ENCODE measurements at regions not wholly inside any gene's neighbourhood (a gene's known extent, or its start where the extent isn't known, plus 50 kb on each side); places are given as distances from the start of the nearest gene placed in this dataset.

- H3K9me3 ChIP-seq (ENCODE audit: control insufficient read depth in 2 of 2, low read length in 2 of 2), result no peaks in the 10 kb centered on the region
- H3K4me3 ChIP-seq (ENCODE audit: low read length in 2 of 2), result no peak overlapping the region
- no peaks in the 10 kb centered on the region for H3K27me3 ChIP-seq (ENCODE audit: control insufficient read depth in 2 of 2, insufficient read depth in 2 of 2, low read length in 2 of 2)
- no peak overlapping the region for H3K27ac ChIP-seq (ENCODE audit: low read depth in 2 of 2, low read length in 2 of 2)
- no peaks in the 10 kb centered on the region for H3K4me1 ChIP-seq (ENCODE audit: control insufficient read depth in 2 of 2, insufficient read depth in 2 of 2, low read length in 2 of 2)
- no peaks in the 10 kb centered on the region for H3K36me3 ChIP-seq (ENCODE audit: control insufficient read depth in 2 of 2, insufficient read depth in 2 of 2, low read length in 2 of 2)
- H3K9ac ChIP-seq (ENCODE audit: low read depth in 1 of 2, low read length in 2 of 2), result no peak overlapping the region
Observed at GRCh38 chr3:17969985-17970568, 227.6 kb upstream of the TBC1D5 start.

GRCh38 chr3:17969244-17969643, 226.8 kb upstream of the TBC1D5 start:
- H3K9ac ChIP-seq (ENCODE audit: low read depth in 1 of 2, low read length in 2 of 2), result no peak overlapping the region
- H3K9me3 ChIP-seq (ENCODE audit: control insufficient read depth in 2 of 2, low read length in 2 of 2), result no peaks in the 10 kb centered on the region
- H3K4me3 ChIP-seq (ENCODE audit: low read length in 2 of 2), result no peak overlapping the region
- no peaks in the 10 kb centered on the region for H3K27me3 ChIP-seq (ENCODE audit: control insufficient read depth in 2 of 2, insufficient read depth in 2 of 2, low read length in 2 of 2)
- H3K4me1 ChIP-seq (ENCODE audit: control insufficient read depth in 2 of 2, insufficient read depth in 2 of 2, low read length in 2 of 2), result no peaks in the 10 kb centered on the region
- H3K27ac ChIP-seq (ENCODE audit: low read depth in 2 of 2, low read length in 2 of 2), result no peak overlapping the region
- H3K36me3 ChIP-seq (ENCODE audit: control insufficient read depth in 2 of 2, insufficient read depth in 2 of 2, low read length in 2 of 2), result no peaks in the 10 kb centered on the region

GRCh38 chr3:17967953-17968607, 225.6 kb upstream of the TBC1D5 start:
- Histone ChIP-seq H3K36me3 (ENCODE audit: control insufficient read depth in 2 of 2, insufficient read depth in 2 of 2, low read length in 2 of 2) (no peaks in the 10 kb centered on the region), H3K27me3 (ENCODE audit: control insufficient read depth in 2 of 2, insufficient read depth in 2 of 2, low read length in 2 of 2) (no peaks in the 10 kb centered on the region), H3K4me1 (ENCODE audit: control insufficient read depth in 2 of 2, insufficient read depth in 2 of 2, low read length in 2 of 2) (no peaks in the 10 kb centered on the region), H3K9ac (ENCODE audit: low read depth in 1 of 2, low read length in 2 of 2) (no peak overlapping the region), H3K4me3 (ENCODE audit: low read length in 2 of 2) (no peak overlapping the region), H3K27ac (ENCODE audit: low read depth in 2 of 2, low read length in 2 of 2) (no peak overlapping the region), H3K9me3 (ENCODE audit: control insufficient read depth in 2 of 2, low read length in 2 of 2) (no peaks in the 10 kb centered on the region)

- Histone ChIP-seq H3K9ac (ENCODE audit: low read depth in 1 of 2, low read length in 2 of 2) (no peak overlapping the region), H3K9me3 (ENCODE audit: control insufficient read depth in 2 of 2, low read length in 2 of 2) (no peaks in the 10 kb centered on the region), H3K27me3 (ENCODE audit: control insufficient read depth in 2 of 2, insufficient read depth in 2 of 2, low read length in 2 of 2) (no peaks in the 10 kb centered on the region), H3K27ac (ENCODE audit: low read depth in 2 of 2, low read length in 2 of 2) (no peak overlapping the region), H3K36me3 (ENCODE audit: control insufficient read depth in 2 of 2, insufficient read depth in 2 of 2, low read length in 2 of 2) (no peaks in the 10 kb centered on the region), H3K4me3 (ENCODE audit: low read length in 2 of 2) (no peak overlapping the region), H3K4me1 (ENCODE audit: control insufficient read depth in 2 of 2, insufficient read depth in 2 of 2, low read length in 2 of 2) (no peaks in the 10 kb centered on the region)
Observed at GRCh38 chr3:17967111-17967510, 224.7 kb upstream of the TBC1D5 start.

GRCh38 chr3:17965331-17965730, 222.9 kb upstream of the TBC1D5 start:
- Histone ChIP-seq H3K36me3 (ENCODE audit: control insufficient read depth in 2 of 2, insufficient read depth in 2 of 2, low read length in 2 of 2) (no peaks in the 10 kb centered on the region), H3K27me3 (ENCODE audit: control insufficient read depth in 2 of 2, insufficient read depth in 2 of 2, low read length in 2 of 2) (no peaks in the 10 kb centered on the region), H3K27ac (ENCODE audit: low read depth in 2 of 2, low read length in 2 of 2) (no peak overlapping the region), H3K4me1 (ENCODE audit: control insufficient read depth in 2 of 2, insufficient read depth in 2 of 2, low read length in 2 of 2) (no peaks in the 10 kb centered on the region), H3K9ac (ENCODE audit: low read depth in 1 of 2, low read length in 2 of 2) (no peak overlapping the region), H3K4me3 (ENCODE audit: low read length in 2 of 2) (no peak overlapping the region), H3K9me3 (ENCODE audit: control insufficient read depth in 2 of 2, low read length in 2 of 2) (no peaks in the 10 kb centered on the region)

GRCh38 chr3:17964108-17964507, 221.7 kb upstream of the TBC1D5 start:
- no peaks in the 10 kb centered on the region for H3K9me3 ChIP-seq (ENCODE audit: control insufficient read depth in 2 of 2, low read length in 2 of 2)
- H3K4me1 ChIP-seq (ENCODE audit: control insufficient read depth in 2 of 2, insufficient read depth in 2 of 2, low read length in 2 of 2), result no peaks in the 10 kb centered on the region
- H3K27me3 ChIP-seq (ENCODE audit: control insufficient read depth in 2 of 2, insufficient read depth in 2 of 2, low read length in 2 of 2), result no peaks in the 10 kb centered on the region
- no peaks in the 10 kb centered on the region for H3K36me3 ChIP-seq (ENCODE audit: control insufficient read depth in 2 of 2, insufficient read depth in 2 of 2, low read length in 2 of 2)
- no peak overlapping the region for H3K9ac ChIP-seq (ENCODE audit: low read depth in 1 of 2, low read length in 2 of 2)
- no peak overlapping the region for H3K4me3 ChIP-seq (ENCODE audit: low read length in 2 of 2)
- H3K27ac ChIP-seq (ENCODE audit: low read depth in 2 of 2, low read length in 2 of 2), result no peak overlapping the region

- Histone ChIP-seq H3K27ac (ENCODE audit: low read depth in 2 of 2, low read length in 2 of 2) (no peak overlapping the region), H3K4me1 (ENCODE audit: control insufficient read depth in 2 of 2, insufficient read depth in 2 of 2, low read length in 2 of 2) (no peaks in the 10 kb centered on the region), H3K36me3 (ENCODE audit: control insufficient read depth in 2 of 2, insufficient read depth in 2 of 2, low read length in 2 of 2) (no peaks in the 10 kb centered on the region), H3K9me3 (ENCODE audit: control insufficient read depth in 2 of 2, low read length in 2 of 2) (no peaks in the 10 kb centered on the region), H3K4me3 (ENCODE audit: low read length in 2 of 2) (no peak overlapping the region), H3K27me3 (ENCODE audit: control insufficient read depth in 2 of 2, insufficient read depth in 2 of 2, low read length in 2 of 2) (no peaks in the 10 kb centered on the region), H3K9ac (ENCODE audit: low read depth in 1 of 2, low read length in 2 of 2) (no peak overlapping the region)
Observed at GRCh38 chr3:17955411-17955810, 213.0 kb upstream of the TBC1D5 start.

GRCh38 chr3:17954801-17955200, 212.4 kb upstream of the TBC1D5 start:
- no peaks in the 10 kb centered on the region for H3K4me1 ChIP-seq (ENCODE audit: control insufficient read depth in 2 of 2, insufficient read depth in 2 of 2, low read length in 2 of 2)

GRCh38 chr3:17951241-17951640, 208.8 kb upstream of the TBC1D5 start:
- Histone ChIP-seq H3K36me3 (ENCODE audit: control insufficient read depth in 2 of 2, insufficient read depth in 2 of 2, low read length in 2 of 2) (no peaks in the 10 kb centered on the region), H3K9me3 (ENCODE audit: control insufficient read depth in 2 of 2, low read length in 2 of 2) (no peaks in the 10 kb centered on the region), H3K9ac (ENCODE audit: low read depth in 1 of 2, low read length in 2 of 2) (no peak overlapping the region), H3K27me3 (ENCODE audit: control insufficient read depth in 2 of 2, insufficient read depth in 2 of 2, low read length in 2 of 2) (no peaks in the 10 kb centered on the region), H3K4me1 (ENCODE audit: control insufficient read depth in 2 of 2, insufficient read depth in 2 of 2, low read length in 2 of 2) (no peaks in the 10 kb centered on the region), H3K27ac (ENCODE audit: low read depth in 2 of 2, low read length in 2 of 2) (no peak overlapping the region), H3K4me3 (ENCODE audit: low read length in 2 of 2) (no peak overlapping the region)

More at GRCh38 chr3:17954801-17955200, 212.4 kb upstream of the TBC1D5 start:
- H3K27me3 ChIP-seq (ENCODE audit: control insufficient read depth in 2 of 2, insufficient read depth in 2 of 2, low read length in 2 of 2), result no peaks in the 10 kb centered on the region
- no peak overlapping the region for H3K9ac ChIP-seq (ENCODE audit: low read depth in 1 of 2, low read length in 2 of 2)
- no peaks in the 10 kb centered on the region for H3K36me3 ChIP-seq (ENCODE audit: control insufficient read depth in 2 of 2, insufficient read depth in 2 of 2, low read length in 2 of 2)
- no peak overlapping the region for H3K27ac ChIP-seq (ENCODE audit: low read depth in 2 of 2, low read length in 2 of 2)
- no peak overlapping the region for H3K4me3 ChIP-seq (ENCODE audit: low read length in 2 of 2)
- no peaks in the 10 kb centered on the region for H3K9me3 ChIP-seq (ENCODE audit: control insufficient read depth in 2 of 2, low read length in 2 of 2)

GRCh38 chr3:17949101-17949500, 206.7 kb upstream of the TBC1D5 start:
- no peaks in the 10 kb centered on the region for H3K36me3 ChIP-seq (ENCODE audit: control insufficient read depth in 2 of 2, insufficient read depth in 2 of 2, low read length in 2 of 2)
- H3K4me3 ChIP-seq (ENCODE audit: low read length in 2 of 2), result no peak overlapping the region
- no peaks in the 10 kb centered on the region for H3K27me3 ChIP-seq (ENCODE audit: control insufficient read depth in 2 of 2, insufficient read depth in 2 of 2, low read length in 2 of 2)

More at GRCh38 chr3:17949101-17949500, 206.7 kb upstream of the TBC1D5 start:
- H3K4me1 ChIP-seq (ENCODE audit: control insufficient read depth in 2 of 2, insufficient read depth in 2 of 2, low read length in 2 of 2), result no peaks in the 10 kb centered on the region
- H3K27ac ChIP-seq (ENCODE audit: low read depth in 2 of 2, low read length in 2 of 2), result no peak overlapping the region
- H3K9me3 ChIP-seq (ENCODE audit: control insufficient read depth in 2 of 2, low read length in 2 of 2), result no peaks in the 10 kb centered on the region
- H3K9ac ChIP-seq (ENCODE audit: low read depth in 1 of 2, low read length in 2 of 2), result no peak overlapping the region

Data from mucosa of rectum (tissue), 2 donors.